Coronary artery (tissue), 2 donors: ENCODE measurements at regions not wholly inside any gene's neighbourhood (a gene's known extent, or its start where the extent isn't known, plus 50 kb on each side); places are given as distances from the start of the nearest gene placed in this dataset.

Experiments
- DNase-seq: peaks from one replicate; pipeline ENCODE4 v3.0.0-alpha.2; 2017; ENCODE audit warnings: low spot score
- H3K27ac ChIP-seq, 2 donors: fragments of 200-600 bp; sonication (generic); one replicate each; pipeline ENCODE4 v1.5.1; 2016 to 2019
- H3K4me3 ChIP-seq: fragments of 200-600 bp; sonication (generic); 2 replicates; pipeline ENCODE4 v1.5.1; 2016; ENCODE audit warnings: mild to moderate bottlenecking, moderate library complexity
- TF ChIP-seq, protein P1 (sequence below): fragments of 200-600 bp; sonication (generic); IDR thresholded peaks from one replicate; pipeline ENCODE4 v1.5.1; 2019; ENCODE audit warnings: antibody characterized with exemption

- Histone ChIP-seq H3K4me3 (no peak overlapping the region), H3K27ac (no peak overlapping the region)
- TF ChIP-seq, protein P1, sequence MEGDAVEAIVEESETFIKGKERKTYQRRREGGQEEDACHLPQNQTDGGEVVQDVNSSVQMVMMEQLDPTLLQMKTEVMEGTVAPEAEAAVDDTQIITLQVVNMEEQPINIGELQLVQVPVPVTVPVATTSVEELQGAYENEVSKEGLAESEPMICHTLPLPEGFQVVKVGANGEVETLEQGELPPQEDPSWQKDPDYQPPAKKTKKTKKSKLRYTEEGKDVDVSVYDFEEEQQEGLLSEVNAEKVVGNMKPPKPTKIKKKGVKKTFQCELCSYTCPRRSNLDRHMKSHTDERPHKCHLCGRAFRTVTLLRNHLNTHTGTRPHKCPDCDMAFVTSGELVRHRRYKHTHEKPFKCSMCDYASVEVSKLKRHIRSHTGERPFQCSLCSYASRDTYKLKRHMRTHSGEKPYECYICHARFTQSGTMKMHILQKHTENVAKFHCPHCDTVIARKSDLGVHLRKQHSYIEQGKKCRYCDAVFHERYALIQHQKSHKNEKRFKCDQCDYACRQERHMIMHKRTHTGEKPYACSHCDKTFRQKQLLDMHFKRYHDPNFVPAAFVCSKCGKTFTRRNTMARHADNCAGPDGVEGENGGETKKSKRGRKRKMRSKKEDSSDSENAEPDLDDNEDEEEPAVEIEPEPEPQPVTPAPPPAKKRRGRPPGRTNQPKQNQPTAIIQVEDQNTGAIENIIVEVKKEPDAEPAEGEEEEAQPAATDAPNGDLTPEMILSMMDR = no peak
- DNase-seq = no peak
Measured at GRCh38 chr7:69187824-69188333, 410.4 kb upstream of the AUTS2 start.

GRCh38 chr7:69189406-69189805, 408.9 kb upstream of the AUTS2 start:
- no peak for DNase-seq
- no peak overlapping the region for H3K4me3 ChIP-seq
- TF ChIP-seq, protein P1 = no peak
- H3K27ac ChIP-seq = no peak overlapping the region

- Histone ChIP-seq H3K27ac (no peak overlapping the region), H3K4me3 (no peak overlapping the region)
- DNase-seq = no peak
- TF ChIP-seq, protein P1 = no peak
Measured at GRCh38 chr7:69190025-69190424, 408.2 kb upstream of the AUTS2 start.

DNA sequence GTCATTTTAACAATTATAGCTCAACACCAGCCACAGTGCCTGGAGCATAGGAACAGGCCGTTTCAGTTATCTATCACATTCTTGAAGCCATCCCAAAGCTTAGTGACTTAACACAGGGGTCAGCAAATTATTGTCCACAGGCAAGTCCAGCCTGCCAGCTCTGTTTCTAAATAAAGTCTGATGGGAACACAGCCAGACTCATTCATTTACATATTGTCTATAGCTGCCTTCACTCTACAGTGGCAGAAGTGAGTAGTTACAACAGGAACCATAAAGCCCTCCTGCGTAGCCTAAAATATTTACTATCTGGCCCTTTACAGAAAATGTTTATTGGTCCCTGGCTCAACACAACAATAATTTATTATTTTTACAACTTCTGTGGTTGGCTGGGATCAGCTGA, 407.5 kb upstream of the AUTS2 start:
- DNase-seq = no peak
- no peak overlapping the region for H3K4me3 ChIP-seq
- TF ChIP-seq, protein P1 = no peak
- no peak overlapping the region for H3K27ac ChIP-seq

DNA sequence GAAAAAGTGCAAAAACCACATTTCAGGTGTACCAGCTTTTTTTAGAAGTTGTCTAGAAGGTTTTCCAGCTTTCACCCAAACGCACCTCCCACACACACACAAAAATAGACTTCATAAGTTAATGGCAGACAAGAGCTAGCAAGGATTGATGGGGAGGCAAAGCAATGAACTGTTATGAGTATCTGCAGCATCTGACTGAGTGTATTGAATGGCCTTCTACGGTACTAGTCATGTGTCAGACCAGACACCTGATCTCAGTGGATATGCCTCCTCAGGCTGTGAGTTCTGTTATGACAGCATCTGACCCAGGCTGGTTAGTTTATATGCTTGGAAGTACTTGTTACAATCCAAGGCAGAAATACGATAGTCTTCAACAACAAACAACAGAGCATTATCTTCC, 406.1 kb upstream of the AUTS2 start:
- TF ChIP-seq, protein P1 = no peak

GRCh38 chr7:69193061-69193460, 405.2 kb upstream of the AUTS2 start:
- TF ChIP-seq, protein P1 = no peak
- Histone ChIP-seq H3K4me3 (no peak overlapping the region), H3K27ac (no peak overlapping the region)
- DNase-seq = no peak

More for the DNA sequence above, 406.1 kb upstream of the AUTS2 start:
- peak; percentile 4 for DNase-seq
- no peak overlapping the region for H3K27ac ChIP-seq
- no peak overlapping the region for H3K4me3 ChIP-seq

DNA sequence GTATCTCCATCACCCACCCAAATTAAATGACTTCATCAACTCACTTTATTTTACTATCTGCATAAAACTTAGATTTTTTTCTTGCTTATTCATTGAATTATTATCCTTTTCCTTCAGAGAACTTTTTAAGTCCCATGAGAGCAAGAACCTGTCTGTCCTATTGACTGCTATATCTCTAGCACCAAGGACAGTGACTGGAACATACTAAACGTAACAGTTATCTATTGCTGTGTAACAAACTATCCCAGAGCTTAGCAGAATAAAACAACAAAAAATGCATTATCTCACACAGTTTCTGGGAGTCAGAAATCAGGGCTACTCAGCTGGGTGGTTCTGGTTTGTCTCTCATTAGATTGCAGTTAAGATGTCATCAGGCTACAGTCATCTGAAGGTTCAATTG, 401.7 kb upstream of the AUTS2 start:
- TF ChIP-seq, protein P1 = no peak
- H3K4me3 ChIP-seq = no peak overlapping the region
- DNase-seq = no peak

More for the DNA sequence above, 401.7 kb upstream of the AUTS2 start:
- H3K27ac ChIP-seq = no peak overlapping the region
